Stimulated activated naive B cell treated with anti-CD40 and anti-IgM and Interleukin-4, amounts not matched to agents 10 μg/mL and 1 μg/mL and 100 μg/mL, for 72 hours (primary cell): ENCODE measurements at regions not wholly inside any gene's neighbourhood (a gene's known extent, or its start where the extent isn't known, plus 50 kb on each side); places are given as distances from the start of the nearest gene placed in this dataset.
"Not testable (repeated sequence)": the region's sequence is repeated elsewhere in the genome, so short reads cannot be mapped to it uniquely, and the experiment has no call there.

Experiments used
- ATAC-seq, 2 donors: fragments of 150-1000 bp; cut with Tn5 transposase; replicated peaks; 2 replicates each; pipeline ENCODE4 v1.10.0; 2021; ENCODE audit warnings: moderate library complexity in 1 of 2
- DNase-seq: peaks from one replicate; pipeline ENCODE4 v3.0.0; 2021
- H3K27ac Mint-ChIP-seq: one replicate; pipeline ENCODE4 v1.8.0; 2022; ENCODE audit warnings: mild to moderate bottlenecking, mixed read lengths
- H3K27me3 Mint-ChIP-seq, 2 donors: one replicate each; pipeline ENCODE4 v1.8.0; 2022; ENCODE audit warnings: mixed read lengths in 2 of 2
- H3K36me3 Mint-ChIP-seq, 2 donors: one replicate each; pipeline ENCODE4 v1.8.0; 2022; ENCODE audit warnings: mixed read lengths in 2 of 2, mild to moderate bottlenecking in 1 of 2
- H3K4me1 Mint-ChIP-seq, 2 donors: one replicate each; pipeline ENCODE4 v1.8.0; 2022; ENCODE audit warnings: mixed read lengths in 2 of 2, mild to moderate bottlenecking in 1 of 2
- H3K4me3 Mint-ChIP-seq, 2 donors: one replicate each; pipeline ENCODE4 v1.8.0; 2022; ENCODE audit warnings: mild to moderate bottlenecking in 2 of 2, mixed read lengths in 2 of 2, moderate library complexity in 1 of 2
- H3K9me3 Mint-ChIP-seq, 2 donors: one replicate each; pipeline ENCODE4 v1.8.0; 2022; ENCODE audit warnings: mixed read lengths in 2 of 2, mild to moderate bottlenecking in 1 of 2

- H3K27me3 Mint-ChIP-seq: no peaks in the 10 kb centered on the region
- peaks cover 10 to 15% of the 10 kb centered on the region in 2 donors for H3K9me3 Mint-ChIP-seq
- no peak overlapping the region for H3K27ac Mint-ChIP-seq
- ATAC-seq: no peak
- no peak overlapping the region for H3K4me3 Mint-ChIP-seq
- no peaks in the 10 kb centered on the region for H3K36me3 Mint-ChIP-seq
- no peak for DNase-seq
- no peaks in the 10 kb centered on the region for H3K4me1 Mint-ChIP-seq
Observed at GRCh38 chr4:12519426-12519825, 964.7 kb downstream of the RAB28 start.

GRCh38 chr4:12507868-12508481 lies 976.2 kb downstream of the RAB28 start:
- no peak overlapping the region for H3K27ac Mint-ChIP-seq

GRCh38 chr4:12500409-12500808 lies 983.7 kb downstream of the RAB28 start:
- H3K9me3 Mint-ChIP-seq: peaks cover 0 to 2% of the 10 kb centered on the region in 2 donors
- H3K27ac Mint-ChIP-seq: no peak overlapping the region
- H3K4me1 Mint-ChIP-seq: no peaks in the 10 kb centered on the region
- no peaks in the 10 kb centered on the region for H3K36me3 Mint-ChIP-seq
- no peak for DNase-seq
- ATAC-seq: no peak
- H3K4me3 Mint-ChIP-seq: no peak overlapping the region
- no peaks in the 10 kb centered on the region for H3K27me3 Mint-ChIP-seq

More at GRCh38 chr4:12507868-12508481, 976.2 kb downstream of the RAB28 start:
- Mint-ChIP-seq H3K36me3 (no peaks in the 10 kb centered on the region), H3K9me3 (peaks cover 0 to 1% of the 10 kb centered on the region in 2 donors), H3K4me3 (no peak overlapping the region), H3K27me3 (no peaks in the 10 kb centered on the region), H3K4me1 (no peaks in the 10 kb centered on the region)
- no peak for ATAC-seq
- DNase-seq: no peak

GRCh38 chr4:12499693-12500092 lies 984.4 kb downstream of the RAB28 start:
- DNase-seq (no peak), ATAC-seq (no peak)
- no peaks in the 10 kb centered on the region for H3K4me1 Mint-ChIP-seq
- no peaks in the 10 kb centered on the region for H3K27me3 Mint-ChIP-seq
- H3K9me3 Mint-ChIP-seq: peaks cover 0 to 2% of the 10 kb centered on the region in 2 donors
- no peaks in the 10 kb centered on the region for H3K36me3 Mint-ChIP-seq
- no peak overlapping the region for H3K4me3 Mint-ChIP-seq
- no peak overlapping the region for H3K27ac Mint-ChIP-seq

- Mint-ChIP-seq H3K36me3 (no peaks in the 10 kb centered on the region), H3K9me3 (peaks cover 3 to 7% of the 10 kb centered on the region in 2 donors), H3K4me1 (no peaks in the 10 kb centered on the region), H3K4me3 (no peak overlapping the region), H3K27ac (no peak overlapping the region), H3K27me3 (no peaks in the 10 kb centered on the region)
- DNase-seq: no peak
- ATAC-seq: no peak
Observed at GRCh38 chr4:12495211-12495610, 988.9 kb downstream of the RAB28 start.

- Mint-ChIP-seq H3K27me3 (no peaks in the 10 kb centered on the region), H3K4me3 (no peak overlapping the region), H3K9me3 (peaks cover 6 to 12% of the 10 kb centered on the region in 2 donors), H3K27ac (no peak overlapping the region), H3K36me3 (no peaks in the 10 kb centered on the region), H3K4me1 (no peaks in the 10 kb centered on the region)
- no peak for DNase-seq
- ATAC-seq: no peak
Observed at GRCh38 chr4:12492730-12493393, 991.3 kb downstream of the RAB28 start.

- Mint-ChIP-seq H3K27me3 (no peaks in the 10 kb centered on the region), H3K4me1 (no peaks in the 10 kb centered on the region), H3K4me3 (no peak overlapping the region), H3K9me3 (peaks cover 6 to 12% of the 10 kb centered on the region in 2 donors), H3K36me3 (no peaks in the 10 kb centered on the region), H3K27ac (no peak overlapping the region)
- ATAC-seq (no peak), DNase-seq (no peak)
Observed at GRCh38 chr4:12488672-12489071, 995.5 kb downstream of the RAB28 start.

- DNase-seq (no peak), ATAC-seq (no peak)
- Mint-ChIP-seq H3K27ac (no peak overlapping the region), H3K27me3 (no peaks in the 10 kb centered on the region), H3K4me3 (no peak overlapping the region), H3K36me3 (no peaks in the 10 kb centered on the region), H3K9me3 (peaks cover 7 to 8% of the 10 kb centered on the region in 2 donors), H3K4me1 (no peaks in the 10 kb centered on the region)
Observed at GRCh38 chr4:12487000-12487399, 997.1 kb downstream of the RAB28 start.

GRCh38 chr4:12472087-12472486 lies 1012.1 kb downstream of the RAB28 start:
- DNase-seq (no peak), ATAC-seq (no peak)
- Mint-ChIP-seq H3K4me1 (no peaks in the 10 kb centered on the region), H3K27me3 (no peaks in the 10 kb centered on the region), H3K27ac (no peak overlapping the region), H3K4me3 (no peak overlapping the region), H3K36me3 (no peaks in the 10 kb centered on the region), H3K9me3 (peaks cover 2 to 4% of the 10 kb centered on the region in 2 donors)

- ATAC-seq (no peak), DNase-seq (no peak)
- Mint-ChIP-seq H3K4me3 (no peak overlapping the region), H3K9me3 (peaks cover 4% of the 10 kb centered on the region in 2 donors), H3K27ac (no peak overlapping the region), H3K36me3 (no peaks in the 10 kb centered on the region), H3K4me1 (no peaks in the 10 kb centered on the region), H3K27me3 (no peaks in the 10 kb centered on the region)
Observed at GRCh38 chr4:12471193-12471592, 1012.9 kb downstream of the RAB28 start.

GRCh38 chr4:12461576-12461975 lies 1022.6 kb downstream of the RAB28 start:
- H3K27me3 Mint-ChIP-seq, DNase-seq, ATAC-seq, H3K4me1 Mint-ChIP-seq, H3K4me3 Mint-ChIP-seq, H3K36me3 Mint-ChIP-seq, H3K27ac Mint-ChIP-seq, H3K9me3 Mint-ChIP-seq: not testable (repeated sequence)

- H3K9me3 Mint-ChIP-seq: peaks cover 7 to 8% of the 10 kb centered on the region in 2 donors
- DNase-seq (no peak), ATAC-seq (no peak)
- H3K36me3 Mint-ChIP-seq: no peaks in the 10 kb centered on the region
- no peak overlapping the region for H3K27ac Mint-ChIP-seq
- H3K4me3 Mint-ChIP-seq: no peak overlapping the region
- H3K27me3 Mint-ChIP-seq: no peaks in the 10 kb centered on the region
- no peaks in the 10 kb centered on the region for H3K4me1 Mint-ChIP-seq
Observed at GRCh38 chr4:12459126-12459525, 1025.0 kb downstream of the RAB28 start.

GRCh38 chr4:12458621-12459020 lies 1025.5 kb downstream of the RAB28 start:
- Mint-ChIP-seq H3K9me3 (peaks cover 4 to 8% of the 10 kb centered on the region in 2 donors), H3K27me3 (no peaks in the 10 kb centered on the region), H3K36me3 (no peaks in the 10 kb centered on the region), H3K4me3 (no peak overlapping the region), H3K27ac (no peak overlapping the region), H3K4me1 (no peaks in the 10 kb centered on the region)
- DNase-seq (no peak), ATAC-seq (no peak)

GRCh38 chr4:12452291-12452690 lies 1023.6 kb upstream of the HS3ST1 start:
- H3K27ac Mint-ChIP-seq: no peak overlapping the region
- H3K4me1 Mint-ChIP-seq: no peaks in the 10 kb centered on the region
- H3K27me3 Mint-ChIP-seq: no peaks in the 10 kb centered on the region
- peaks cover 18% of the 10 kb centered on the region in 2 donors for H3K9me3 Mint-ChIP-seq
- no peak for ATAC-seq
- H3K4me3 Mint-ChIP-seq: no peak overlapping the region
- no peak for DNase-seq
- H3K36me3 Mint-ChIP-seq: no peaks in the 10 kb centered on the region

- Mint-ChIP-seq H3K9me3 (peaks cover 16 to 20% of the 10 kb centered on the region in 2 donors), H3K36me3 (no peaks in the 10 kb centered on the region), H3K27me3 (no peaks in the 10 kb centered on the region), H3K27ac (no peak overlapping the region), H3K4me3 (no peak overlapping the region), H3K4me1 (no peaks in the 10 kb centered on the region)
- DNase-seq: no peak
- no peak for ATAC-seq
Observed at GRCh38 chr4:12447451-12447850, 1018.8 kb upstream of the HS3ST1 start.
